Pancreas (tissue), 10 donors: ENCODE measurements at regions not wholly inside any gene's neighbourhood (a gene's known extent, or its start where the extent isn't known, plus 50 kb on each side); places are given as distances from the start of the nearest gene placed in this dataset.

ENCODE experiments used
- ATAC-seq, 4 donors: fragments of 200-7000 bp; cut with Tn5 transposase; one replicate each; pipeline versions ENCODE4 v1.8.0 to v1.9.1; 2020; ENCODE audit warnings: mild to moderate bottlenecking in 4 of 4, moderate library complexity in 4 of 4
- DNase-seq, 6 donors: peaks; one replicate each; pipeline ENCODE4 v3.0.0-alpha.2; 2020
- FAIRE-seq: peaks from 2 replicates; lab custom pipeline; 2012; peaks lifted over from hg19 to GRCh38; lab: Jason Lieb, UNC
- H3K27ac ChIP-seq, 4 donors: fragments of 200-600 bp; sonication (generic); 1 replicate in 3 of 4; 2 replicates in 1 of 4; pipeline versions ENCODE4 v1.5.0 to v1.8.0; 2020
- H3K27me3 ChIP-seq, 4 donors: fragments of 200-600 bp; one replicate each; pipeline ENCODE4 v1.8.0; 2021
- H3K36me3 ChIP-seq, 3 donors: fragments of 200-600 bp; sonication (generic) in 1 of 3; one replicate each; pipeline versions ENCODE4 v1.5.0 to v1.8.0; 2020 to 2021
- H3K4me1 ChIP-seq, 3 donors: fragments of 200-600 bp; one replicate each; pipeline ENCODE4 v1.8.0; 2021
- H3K4me3 ChIP-seq, 4 donors: fragments of 200-600 bp; sonication (generic) in 2 of 4; one replicate each; pipeline versions ENCODE4 v1.5.0 to v1.8.0; 2020 to 2021
- H3K9me3 ChIP-seq, 4 donors: fragments of 200-600 bp; one replicate each; pipeline ENCODE4 v1.8.0; 2021
- WGBS, 2 donors: extraction: QIAGEN DNeasy Blood & Tissue Kit; methylation state at CpG; one replicate each; pipeline ENCODE4 v1.1.7; 2013; 5-methylcytosine and 5-hydroxymethylcytosine counted together
- intact Hi-C, 3 donors: fragments of 100-400 bp; cut with DNase I; formaldehyde crosslinking; loops; one replicate each; pipeline versions ENCODE4 v1.11.1 to v1.14.2; 2022
- TF ChIP-seq, protein P1 (sequence below), 4 donors: fragments of 200-600 bp; sonication (generic) in 3 of 4; IDR thresholded peaks; one replicate each; pipeline versions ENCODE4 v1.5.0 to v1.8.0; 2021; ENCODE audit warnings: antibody characterized with exemption in 4 of 4
- donor health status: healthy with polysubstance abuse.
- donor health status: DM: no; HTN: no; CAD: no; lungs with moderate emphysema.
- donor health status: DM: no; HTN: no; CAD: no.
- donor health status: control.
- donor health status: control.
- donor health status: Bipolar disorder and iron deficiency.
- donor health status: DM: yes; HTN: yes; CAD: no.
- donor health status: DM: no; HTN: no; CAD: no.
- donor health status: DM: no; HTN: no; CAD: no.
- donor health status: DM: yes; HTN: yes; CAD: no.

DNA sequence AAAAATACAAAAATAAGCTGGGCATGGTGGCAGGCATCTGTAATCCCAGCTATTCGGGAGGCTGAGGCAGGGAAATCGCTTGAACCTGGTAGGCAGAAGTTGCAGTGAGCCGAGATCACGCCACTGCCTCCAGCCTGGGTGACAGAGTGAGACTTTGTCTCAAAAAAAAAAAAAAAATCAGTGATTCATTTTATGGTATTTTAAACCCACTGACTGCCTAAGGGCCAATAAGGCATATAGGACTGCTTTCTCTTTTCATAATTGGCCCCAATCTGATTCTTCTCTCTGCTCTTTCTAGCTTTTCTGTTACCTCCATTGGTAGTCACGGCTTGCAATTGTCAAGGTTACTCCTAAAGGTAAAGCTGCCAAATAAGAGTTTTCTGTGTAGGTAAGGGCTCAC lies 60.2 kb upstream of the ADGRF1 start:
- no peak overlapping the region for H3K27ac ChIP-seq
- no peak overlapping the region for H3K4me3 ChIP-seq
- 89 to 93% methylated on average over 5 of the region's 5 CpGs for WGBS, 2 donors
- ATAC-seq: no peak
- no peak for FAIRE-seq
- no peaks in the 10 kb centered on the region for H3K9me3 ChIP-seq
- H3K4me1 ChIP-seq: no peaks in the 10 kb centered on the region
- DNase-seq: no peak
- TF ChIP-seq, protein P1, sequence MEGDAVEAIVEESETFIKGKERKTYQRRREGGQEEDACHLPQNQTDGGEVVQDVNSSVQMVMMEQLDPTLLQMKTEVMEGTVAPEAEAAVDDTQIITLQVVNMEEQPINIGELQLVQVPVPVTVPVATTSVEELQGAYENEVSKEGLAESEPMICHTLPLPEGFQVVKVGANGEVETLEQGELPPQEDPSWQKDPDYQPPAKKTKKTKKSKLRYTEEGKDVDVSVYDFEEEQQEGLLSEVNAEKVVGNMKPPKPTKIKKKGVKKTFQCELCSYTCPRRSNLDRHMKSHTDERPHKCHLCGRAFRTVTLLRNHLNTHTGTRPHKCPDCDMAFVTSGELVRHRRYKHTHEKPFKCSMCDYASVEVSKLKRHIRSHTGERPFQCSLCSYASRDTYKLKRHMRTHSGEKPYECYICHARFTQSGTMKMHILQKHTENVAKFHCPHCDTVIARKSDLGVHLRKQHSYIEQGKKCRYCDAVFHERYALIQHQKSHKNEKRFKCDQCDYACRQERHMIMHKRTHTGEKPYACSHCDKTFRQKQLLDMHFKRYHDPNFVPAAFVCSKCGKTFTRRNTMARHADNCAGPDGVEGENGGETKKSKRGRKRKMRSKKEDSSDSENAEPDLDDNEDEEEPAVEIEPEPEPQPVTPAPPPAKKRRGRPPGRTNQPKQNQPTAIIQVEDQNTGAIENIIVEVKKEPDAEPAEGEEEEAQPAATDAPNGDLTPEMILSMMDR (IDR thresholded peaks at IDR 0.05): no peak
- no peaks in the 10 kb centered on the region for H3K36me3 ChIP-seq
- H3K27me3 ChIP-seq: no peaks in the 10 kb centered on the region
- intact Hi-C loops: loop anchor here in 1 of 3 donors (5.0 kb wide), 1 partner anchor 205 kb away; the partner anchor contains the start of gene TNFRSF21

DNA sequence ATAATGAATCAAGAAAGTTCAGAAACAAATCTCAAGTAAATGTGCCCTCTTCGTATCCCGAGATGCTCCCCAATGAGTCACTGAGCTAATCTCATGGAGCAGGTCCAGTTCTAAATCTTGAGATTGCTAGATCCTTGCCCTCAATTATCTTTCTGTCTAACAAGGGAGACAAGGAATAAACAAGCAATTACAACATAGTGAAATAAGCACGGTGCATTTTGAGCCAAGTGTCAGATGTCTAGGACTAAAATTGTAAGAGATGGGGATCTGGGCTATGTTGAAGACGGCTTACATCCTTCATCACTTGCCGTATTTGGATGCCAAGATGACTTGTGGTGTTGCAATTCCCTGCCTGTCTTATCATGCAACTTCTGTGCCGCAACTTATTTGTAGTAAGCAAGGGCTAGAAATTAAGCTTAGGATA lies 56.5 kb upstream of the ADGRF1 start:
- TF ChIP-seq, protein P1 (IDR thresholded peaks at IDR 0.05): no peak
- FAIRE-seq (no peak), DNase-seq (no peak), ATAC-seq (peak in 2 of 4 donors; percentile 15 to 25)
- 74 to 82% methylated on average over 6 of the region's 6 CpGs for WGBS, 2 donors
- H3K4me3 ChIP-seq: no peak overlapping the region
- no peaks in the 10 kb centered on the region for H3K27me3 ChIP-seq
- H3K36me3 ChIP-seq: no peaks in the 10 kb centered on the region
- intact Hi-C loops: loop anchor here in 2 of 3 donors (5.0 to 10.0 kb wide), 2 partner anchors 209 to 216 kb away; partner anchors contain the start of gene TNFRSF21 (in 1 of the 2)
- H3K27ac ChIP-seq: no peak overlapping the region
- H3K4me1 ChIP-seq: no peaks in the 10 kb centered on the region
- no peaks in the 10 kb centered on the region for H3K9me3 ChIP-seq

DNA sequence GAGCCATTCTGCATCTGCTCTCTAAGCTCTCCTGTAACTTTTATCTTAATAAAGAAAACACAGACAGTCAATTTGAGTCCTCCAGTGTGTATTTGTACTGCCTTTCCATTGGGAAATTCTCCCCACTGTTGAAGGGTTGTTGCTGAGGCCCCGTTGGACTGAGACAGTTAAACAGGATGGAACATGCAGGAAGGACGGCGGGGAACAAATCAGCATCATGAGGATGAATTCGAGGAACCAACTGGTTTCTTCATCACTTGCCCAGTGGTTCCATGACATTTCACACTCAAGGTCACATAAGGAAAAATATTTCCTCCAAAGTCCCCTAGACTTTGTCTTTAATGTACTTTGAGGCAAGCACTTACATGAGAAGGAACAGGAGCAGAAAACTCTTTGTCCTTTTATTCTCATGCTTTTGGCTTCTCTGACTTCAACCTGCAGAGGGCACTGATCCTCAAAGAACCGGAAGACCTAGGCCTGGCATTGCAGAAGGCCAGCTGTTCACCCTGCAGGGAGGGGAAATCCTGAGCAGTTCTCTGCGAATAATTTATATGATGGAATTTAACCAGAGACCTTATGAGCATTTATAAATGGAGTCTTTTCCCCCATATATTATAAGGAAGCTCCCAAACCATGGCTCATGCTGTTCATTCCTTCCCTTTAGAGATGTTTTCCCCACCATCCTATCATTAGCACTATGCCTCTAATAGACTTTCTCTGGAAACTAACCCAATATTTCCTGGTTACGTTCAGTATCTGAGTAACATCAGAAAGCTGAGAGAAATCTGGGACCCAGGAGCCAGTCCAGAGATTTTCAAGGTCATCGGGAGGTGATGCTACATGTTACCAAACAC lies 55.2 kb upstream of the ADGRF1 start:
- TF ChIP-seq, protein P1 (IDR thresholded peaks at IDR 0.05): peak; percentile 28 to 55 (median 50)
- H3K9me3 ChIP-seq: no peaks in the 10 kb centered on the region
- FAIRE-seq (peak; percentile 45), DNase-seq (peak in 4 of 6 donors; percentile 52 to 80 (median 66)), ATAC-seq (peak; percentile 91 to 96 (median 94))
- no peaks in the 10 kb centered on the region for H3K4me1 ChIP-seq
- intact Hi-C loops: loop anchor here in 2 of 3 donors (5.0 to 10.0 kb wide), 2 partner anchors 210 to 217 kb away; partner anchors contain the start of gene TNFRSF21 (in 1 of the 2)
- no peaks in the 10 kb centered on the region for H3K27me3 ChIP-seq
- H3K4me3 ChIP-seq: no peak overlapping the region
- no peaks in the 10 kb centered on the region for H3K36me3 ChIP-seq
- 28 to 30% methylated on average over 8 of the region's 8 CpGs for WGBS, 2 donors
- H3K27ac ChIP-seq: peak overlapping the region in 2 of 4 donors; percentile 5 to 28

DNA sequence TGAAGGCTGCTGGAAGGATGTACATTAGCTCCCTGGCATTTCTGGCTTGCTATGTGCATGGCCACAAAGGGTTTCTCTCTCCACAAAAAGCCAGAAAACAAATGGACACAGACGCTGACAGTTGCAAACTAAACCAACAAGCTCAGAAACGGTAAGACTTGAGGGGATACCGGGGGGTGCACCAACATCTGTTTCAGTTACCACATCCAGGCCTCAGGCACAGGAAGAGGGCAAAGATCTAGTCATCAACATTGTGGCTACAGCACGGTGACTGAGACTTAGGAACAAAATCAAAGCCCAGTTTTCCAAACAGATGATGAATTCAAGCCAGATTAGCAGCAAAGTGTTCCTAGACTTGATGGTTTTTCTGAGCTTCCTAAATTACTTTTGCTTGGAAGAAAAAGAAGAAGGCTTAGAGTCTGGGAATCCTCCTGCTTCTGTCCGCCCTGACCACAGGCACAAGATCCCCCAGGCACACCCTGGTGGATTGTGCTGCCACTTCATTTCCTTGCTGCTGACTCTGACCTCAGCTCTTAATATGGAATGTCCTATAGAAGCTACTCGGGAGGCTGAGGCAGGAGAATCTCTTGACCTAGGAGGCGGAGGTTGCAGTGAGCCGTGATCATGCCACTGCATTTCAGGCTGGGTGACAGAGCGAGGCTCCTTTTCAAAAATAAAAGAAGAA lies 54.2 kb upstream of the ADGRF1 start:
- TF ChIP-seq, protein P1 (IDR thresholded peaks at IDR 0.05): no peak
- 61 to 72% methylated on average over 9 of the region's 9 CpGs for WGBS, 2 donors
- no peak for DNase-seq
- no peak for ATAC-seq
- H3K27ac ChIP-seq: no peak overlapping the region
- no peaks in the 10 kb centered on the region for H3K36me3 ChIP-seq
- no peaks in the 10 kb centered on the region for H3K27me3 ChIP-seq
- H3K4me3 ChIP-seq: no peak overlapping the region
- intact Hi-C loops: loop anchor here in 2 of 3 donors (5.0 to 10.0 kb wide), 2 partner anchors 211 to 218 kb away; partner anchors contain the start of gene TNFRSF21 (in 1 of the 2)
- no peak for FAIRE-seq
- H3K9me3 ChIP-seq: no peaks in the 10 kb centered on the region
- no peaks in the 10 kb centered on the region for H3K4me1 ChIP-seq
